HFFc6 (cell line): ENCODE measurements at regions not wholly inside any gene's neighbourhood (a gene's known extent, or its start where the extent isn't known, plus 50 kb on each side); places are given as distances from the start of the nearest gene placed in this dataset.

Source experiments
- DNase-seq: peaks from one replicate; pipeline ENCODE4 v3.0.0-alpha.2; 2018
- H3K27ac Mint-ChIP-seq: 2 replicates; pipeline ENCODE4 v1.8.0; 2020; ENCODE audit warnings: mild to moderate bottlenecking, mixed read lengths
- H3K27me3 Mint-ChIP-seq: 2 replicates; pipeline ENCODE4 v1.8.0; 2021; ENCODE audit warnings: mild to moderate bottlenecking, moderate library complexity, mixed read lengths; ENCODE audit not compliant: insufficient read depth
- H3K36me3 Mint-ChIP-seq: 2 replicates; pipeline ENCODE4 v1.8.0; 2021; ENCODE audit warnings: low read depth, mixed read lengths
- H3K4me1 Mint-ChIP-seq: 2 replicates; pipeline ENCODE4 v1.8.0; 2020; ENCODE audit warnings: low read depth, mixed read lengths
- H3K4me3 Mint-ChIP-seq: 2 replicates; pipeline ENCODE4 v1.8.0; 2020; ENCODE audit warnings: mild to moderate bottlenecking, moderate library complexity, mixed read lengths
- H3K9me3 Mint-ChIP-seq: 2 replicates; pipeline ENCODE4 v1.8.0; 2020; ENCODE audit warnings: mild to moderate bottlenecking, mixed read lengths
- CTCF ChIP-seq: fragments of 200-600 bp; sonication (generic); IDR thresholded peaks from 2 replicates; pipeline ENCODE4 v1.5.0; 2021; ENCODE audit warnings: antibody characterized with exemption, mild to moderate bottlenecking

- DNase-seq = no peak
- H3K27ac Mint-ChIP-seq = no peak overlapping the region
- H3K9me3 Mint-ChIP-seq = no peaks in the 10 kb centered on the region
- no peak overlapping the region for H3K4me3 Mint-ChIP-seq
- H3K27me3 Mint-ChIP-seq = no peaks in the 10 kb centered on the region
- no peak for TF ChIP-seq CTCF
- no peaks in the 10 kb centered on the region for H3K36me3 Mint-ChIP-seq
- no peaks in the 10 kb centered on the region for H3K4me1 Mint-ChIP-seq
Observed at GRCh38 chr4:54902976-54903375, 222.4 kb downstream of the KDR start.

GRCh38 chr4:54902271-54902670 lies 223.1 kb downstream of the KDR start:
- no peak for TF ChIP-seq CTCF
- H3K9me3 Mint-ChIP-seq = no peaks in the 10 kb centered on the region
- H3K27ac Mint-ChIP-seq = no peak overlapping the region
- no peaks in the 10 kb centered on the region for H3K36me3 Mint-ChIP-seq
- H3K4me3 Mint-ChIP-seq = no peak overlapping the region
- no peaks in the 10 kb centered on the region for H3K27me3 Mint-ChIP-seq
- no peaks in the 10 kb centered on the region for H3K4me1 Mint-ChIP-seq
- DNase-seq = no peak

- Mint-ChIP-seq H3K4me3 (no peak overlapping the region), H3K36me3 (no peaks in the 10 kb centered on the region), H3K9me3 (no peaks in the 10 kb centered on the region), H3K4me1 (no peaks in the 10 kb centered on the region), H3K27me3 (no peaks in the 10 kb centered on the region), H3K27ac (no peak overlapping the region)
- TF ChIP-seq CTCF = no peak
- DNase-seq = no peak
Observed at GRCh38 chr4:54901202-54901601, 224.2 kb downstream of the KDR start.

- H3K36me3 Mint-ChIP-seq = no peaks in the 10 kb centered on the region
- no peaks in the 10 kb centered on the region for H3K9me3 Mint-ChIP-seq
- no peak for DNase-seq
Observed at GRCh38 chr4:54898656-54899340, 226.6 kb downstream of the KDR start.

GRCh38 chr4:54898056-54898562 lies 227.3 kb downstream of the KDR start:
- DNase-seq = no peak
- Mint-ChIP-seq H3K4me3 (no peak overlapping the region), H3K27me3 (no peaks in the 10 kb centered on the region; the same call in 1 of the 2 replicates), H3K4me1 (no peaks in the 10 kb centered on the region), H3K36me3 (no peaks in the 10 kb centered on the region), H3K9me3 (no peaks in the 10 kb centered on the region; the same call in 1 of the 2 replicates), H3K27ac (no peak overlapping the region)
- TF ChIP-seq CTCF = no peak

More at GRCh38 chr4:54898656-54899340, 226.6 kb downstream of the KDR start:
- Mint-ChIP-seq H3K4me1 (no peaks in the 10 kb centered on the region), H3K4me3 (no peak overlapping the region), H3K27me3 (no peaks in the 10 kb centered on the region), H3K27ac (no peak overlapping the region)
- TF ChIP-seq CTCF = no peak
